PC-3 (cell line): ENCODE measurements at regions not wholly inside any gene's neighbourhood (a gene's known extent, or its start where the extent isn't known, plus 50 kb on each side); places are given as distances from the start of the nearest gene placed in this dataset.

Experiments
- ATAC-seq: fragments of 200-7000 bp; cut with Tn5 transposase; 2 replicates; pipeline ENCODE4 v1.9.1; 2020; ENCODE audit warnings: mild to moderate bottlenecking, moderate library complexity
- BruUV-seq: library from RNA; stranded (reverse); fragments of 400-500 nt; replicated peaks from 2 replicates; lab custom pipeline; 2021; lab: Mats Ljungman, UMichigan
- CTCF ChIA-PET: fragments of 300-600 bp; sonication (Branson Sonifier 250); formaldehyde crosslinking; loops from one replicate; lab custom pipeline; 2022; ENCODE audit warnings: antibody characterized with exemption; lab: Charles Lee
- POLR2A ChIA-PET: fragments of 300-600 bp; sonication (Branson Sonifier 250); formaldehyde crosslinking; loops from one replicate; lab custom pipeline; 2022; ENCODE audit warnings: antibody characterized with exemption; ENCODE audit not compliant: unreplicated experiment; lab: Charles Lee
- DNase-seq: peaks from one replicate; pipeline ENCODE4 v3.0.0-alpha.2; 2015
- H2AFZ ChIP-seq: fragments of 300-600 bp; sonication (generic); 2 replicates; pipeline ENCODE4 v1.6.0; 2016; ENCODE audit warnings: antibody characterized with exemption, low read length
- H3F3A ChIP-seq: fragments of 300-600 bp; sonication (generic); one replicate; pipeline ENCODE4 v1.6.0; 2017; ENCODE audit warnings: antibody characterized with exemption, low read length, control low read depth, mild to moderate bottlenecking; ENCODE audit not compliant: unreplicated experiment
- H3K27ac ChIP-seq: fragments of 300-600 bp; sonication (generic); 2 replicates; pipeline ENCODE4 v1.5.1; 2016; ENCODE audit warnings: mild to moderate bottlenecking, low read length
- H3K27me3 ChIP-seq: fragments of 300-600 bp; sonication (generic); 2 replicates; pipeline ENCODE4 v1.6.1; 2016; ENCODE audit warnings: low read length, mixed read lengths
- H3K36me3 ChIP-seq: fragments of 300-600 bp; sonication (generic); 2 replicates; pipeline ENCODE4 v1.6.1; 2016; ENCODE audit warnings: low read depth, mixed run types, low read length, mixed read lengths
- H3K4me1 ChIP-seq: fragments of 300-600 bp; sonication (generic); 2 replicates; pipeline ENCODE4 v1.5.1; 2016; ENCODE audit warnings: low read length; ENCODE audit not compliant: insufficient read depth
- H3K4me2 ChIP-seq: fragments of 300-600 bp; sonication (generic); 2 replicates; pipeline ENCODE4 v1.6.0; 2016; ENCODE audit warnings: low read length
- H3K4me3 ChIP-seq: fragments of 300-600 bp; sonication (generic); 2 replicates; pipeline ENCODE4 v1.5.1; 2016; ENCODE audit warnings: mild to moderate bottlenecking, low read length, mixed read lengths
- H3K79me2 ChIP-seq: fragments of 300-600 bp; sonication (generic); 2 replicates; pipeline ENCODE4 v1.6.1; 2017; ENCODE audit warnings: low read length, mixed read lengths
- H3K9ac ChIP-seq: fragments of 300-600 bp; sonication (generic); 2 replicates; pipeline ENCODE4 v1.6.0; 2016; ENCODE audit warnings: mild to moderate bottlenecking, low read length
- H3K9me2 ChIP-seq: fragments of 300-600 bp; sonication (generic); replicated peaks from 2 replicates; pipeline ENCODE4 v1.6.1; 2016; ENCODE audit warnings: mixed run types, low read length, mixed read lengths
- H3K9me3 ChIP-seq: fragments of 300-600 bp; sonication (generic); 2 replicates; pipeline ENCODE4 v1.6.1; 2016; ENCODE audit warnings: low read length, mixed read lengths
- H4K20me1 ChIP-seq: fragments of 300-600 bp; sonication (generic); 2 replicates; pipeline ENCODE4 v1.6.1; 2016; ENCODE audit warnings: low read length, mixed read lengths
- CTCF ChIP-seq: fragments of 300-600 bp; sonication (generic); conservative IDR thresholded peaks from 2 replicates; pipeline ENCODE4 v1.5.1; 2017; ENCODE audit warnings: antibody characterized with exemption, low read depth, mild to moderate bottlenecking, low read length
- EZH2 ChIP-seq: fragments of 300-600 bp; sonication (generic); IDR thresholded peaks from one replicate; pipeline ENCODE4 v1.6.1; 2017; ENCODE audit warnings: antibody characterized with exemption, mild to moderate bottlenecking, low read length; ENCODE audit not compliant: unreplicated experiment
- EZH2phosphoT487 ChIP-seq: fragments of 300-600 bp; sonication (generic); IDR thresholded peaks from 2 replicates; pipeline ENCODE4 v1.6.1; 2018; ENCODE audit warnings: mild to moderate bottlenecking, antibody characterized with exemption, low read length, borderline replicate concordance
- intact Hi-C: fragments of 100-400 bp; cut with micrococcal nuclease; formaldehyde crosslinking; loops from 2 replicates; pipeline ENCODE4 v1.9.0; 2023

- H2AFZ ChIP-seq: no peak overlapping the region
- ChIA-PET POLR2A (no interaction called here), CTCF (no interaction called here)
- H3K9me3 ChIP-seq: no peaks in the 10 kb centered on the region; the same call in 1 of the 2 replicates
- no peak overlapping the region for H3K27ac ChIP-seq
- DNase-seq: no peak
- no peaks in the 10 kb centered on the region for H4K20me1 ChIP-seq
- peaks cover 8% of the 10 kb centered on the region for H3K4me1 ChIP-seq
- intact Hi-C loops: no loop called here
- no peaks in the 10 kb centered on the region for H3K27me3 ChIP-seq
- no peak overlapping the region for H3K4me3 ChIP-seq
- H3K9ac ChIP-seq: no peak overlapping the region
- no peak overlapping the region for H3K4me2 ChIP-seq
- BruUV-seq: no TSS peak
- no peaks in the 10 kb centered on the region for H3F3A ChIP-seq
- no peaks in the 10 kb centered on the region for H3K79me2 ChIP-seq
- ATAC-seq: no peak
- H3K9me2 ChIP-seq: no peaks in the 10 kb centered on the region
- TF ChIP-seq EZH2phosphoT487 (no peak), CTCF (no peak), EZH2 (no peak)
- no peaks in the 10 kb centered on the region for H3K36me3 ChIP-seq
Observed at GRCh38 chr16:86919578-86920305, 341.4 kb downstream of the FOXL1 start.

GRCh38 chr16:86921289-86921688 is 342.9 kb downstream of the FOXL1 start:
- POLR2A ChIA-PET: no interaction called here
- no peak for DNase-seq
- Histone ChIP-seq H3F3A (no peaks in the 10 kb centered on the region), H2AFZ (no peak overlapping the region), H3K79me2 (no peaks in the 10 kb centered on the region), H3K4me2 (no peak overlapping the region), H3K27me3 (no peaks in the 10 kb centered on the region), H4K20me1 (no peaks in the 10 kb centered on the region), H3K9me3 (no peaks in the 10 kb centered on the region; the same call in 1 of the 2 replicates), H3K4me1 (peaks cover 14% of the 10 kb centered on the region), H3K27ac (no peak overlapping the region), H3K9ac (no peak overlapping the region), H3K4me3 (no peak overlapping the region), H3K9me2 (no peaks in the 10 kb centered on the region), H3K36me3 (no peaks in the 10 kb centered on the region)
- TF ChIP-seq EZH2 (no peak), CTCF (no peak), EZH2phosphoT487 (no peak)
- no TSS peak for BruUV-seq
- intact Hi-C loops: no loop called here
- CTCF ChIA-PET: no interaction called here
- ATAC-seq: no peak

- no peaks in the 10 kb centered on the region for H3F3A ChIP-seq
- H2AFZ ChIP-seq: no peak overlapping the region
- no peaks in the 10 kb centered on the region for H3K27me3 ChIP-seq
- H3K9ac ChIP-seq: no peak overlapping the region
- no peaks in the 10 kb centered on the region; the same call in 1 of the 2 replicates for H3K9me3 ChIP-seq
- ChIA-PET CTCF (no interaction called here), POLR2A (no interaction called here)
- intact Hi-C loops: no loop called here
- H3K27ac ChIP-seq: no peak overlapping the region
- peaks cover 14% of the 10 kb centered on the region for H3K4me1 ChIP-seq
- no TSS peak for BruUV-seq
- no peak for TF ChIP-seq CTCF
- no peaks in the 10 kb centered on the region for H4K20me1 ChIP-seq
- no peaks in the 10 kb centered on the region for H3K9me2 ChIP-seq
- H3K79me2 ChIP-seq: no peaks in the 10 kb centered on the region
- ATAC-seq (no peak), DNase-seq (no peak)
- no peaks in the 10 kb centered on the region for H3K36me3 ChIP-seq
- no peak overlapping the region for H3K4me3 ChIP-seq
- no peak overlapping the region for H3K4me2 ChIP-seq
Observed at GRCh38 chr16:86922311-86922710, 344.0 kb downstream of the FOXL1 start.
